ENCODE measurements at regions not wholly inside any gene's neighbourhood (a gene's known extent, or its start where the extent isn't known, plus 50 kb on each side); places are given as distances from the start of the nearest gene placed in this dataset.

DNA sequence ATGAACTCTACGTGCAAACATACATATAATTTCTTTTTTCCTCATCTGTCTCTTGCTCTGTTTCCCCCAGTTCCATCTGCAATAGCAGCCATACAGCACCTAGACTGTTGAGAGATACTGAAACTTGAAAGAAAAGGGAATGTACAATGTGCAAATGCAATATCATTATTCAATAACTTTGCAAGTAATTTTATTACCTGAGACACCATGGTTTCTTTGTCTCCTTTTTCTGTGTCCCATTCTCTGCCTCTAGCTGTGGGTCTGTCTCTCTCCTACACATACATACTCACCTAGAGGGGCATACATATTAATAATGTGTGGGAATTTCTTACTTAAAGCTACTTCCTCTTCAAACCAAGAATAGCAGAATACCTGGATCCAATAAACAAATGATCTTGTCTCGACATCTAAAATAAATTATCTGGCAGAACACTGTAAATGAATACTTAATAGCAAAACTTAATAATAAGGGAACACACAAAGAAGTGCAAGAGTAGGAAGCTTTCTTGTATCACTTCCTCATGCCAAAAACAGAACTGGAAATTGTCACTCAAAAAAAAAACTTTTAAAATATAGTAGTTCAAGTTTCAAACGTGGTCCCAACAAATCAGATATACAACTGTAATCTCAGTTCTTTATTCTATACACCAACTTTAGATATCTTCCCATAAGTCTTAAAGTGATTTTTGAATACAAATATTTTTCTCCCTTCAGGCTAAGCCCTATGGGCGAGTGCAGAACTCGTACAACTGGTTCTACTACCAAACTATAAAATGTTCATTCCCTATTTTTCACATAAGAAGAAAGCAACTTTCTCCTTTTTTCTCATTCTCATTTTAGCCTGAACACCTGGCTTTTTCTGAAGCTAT is 194.6 kb downstream of the NRIP1 start:
- no peak for DNase-seq

- no peak for DNase-seq
Measured at GRCh38 chr21:14866859-14867765, 197.7 kb downstream of the NRIP1 start.

DNA sequence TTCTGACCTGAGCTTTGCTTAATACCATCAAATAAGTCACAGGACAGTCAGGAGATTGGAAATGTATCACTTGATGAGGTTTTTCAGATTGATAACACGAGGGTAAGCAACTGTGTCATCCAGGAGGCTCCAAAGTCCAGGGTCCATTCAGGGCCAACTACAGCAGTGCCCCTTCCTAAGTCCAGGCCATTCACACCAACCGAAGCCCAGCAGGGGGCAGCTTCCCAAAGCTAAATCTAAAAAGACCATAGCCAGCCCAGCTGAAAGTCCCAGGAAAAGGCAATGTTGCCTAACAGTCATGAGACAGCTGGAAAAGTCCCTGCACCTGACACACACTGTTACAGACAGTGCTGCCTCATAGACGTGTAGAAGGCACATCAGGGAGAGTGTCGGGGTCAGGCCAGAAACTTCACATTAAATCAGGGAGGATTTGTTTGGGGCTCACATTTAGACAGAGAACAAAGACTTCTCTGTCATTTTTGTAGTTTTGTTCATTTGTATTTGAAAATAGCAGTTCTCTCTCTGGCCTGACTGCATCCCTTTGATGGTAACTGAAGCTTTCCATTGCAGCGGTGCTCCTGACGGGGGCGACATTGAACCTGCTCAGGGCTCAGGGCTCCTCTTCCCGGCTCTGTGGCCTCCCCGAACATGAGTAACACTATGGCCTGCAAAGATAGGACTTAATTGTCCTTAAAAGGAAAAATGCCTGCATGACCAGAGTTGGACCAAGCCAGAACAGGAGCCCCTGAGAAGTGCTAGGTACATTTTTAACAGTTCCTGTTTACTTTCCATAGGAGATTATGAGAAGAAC is 200.4 kb downstream of the NRIP1 start:
- peak; percentile 66 for DNase-seq

- peak; percentile 52 for DNase-seq
Measured at GRCh38 chr21:14863745-14864210, 201.0 kb downstream of the NRIP1 start.

DNA sequence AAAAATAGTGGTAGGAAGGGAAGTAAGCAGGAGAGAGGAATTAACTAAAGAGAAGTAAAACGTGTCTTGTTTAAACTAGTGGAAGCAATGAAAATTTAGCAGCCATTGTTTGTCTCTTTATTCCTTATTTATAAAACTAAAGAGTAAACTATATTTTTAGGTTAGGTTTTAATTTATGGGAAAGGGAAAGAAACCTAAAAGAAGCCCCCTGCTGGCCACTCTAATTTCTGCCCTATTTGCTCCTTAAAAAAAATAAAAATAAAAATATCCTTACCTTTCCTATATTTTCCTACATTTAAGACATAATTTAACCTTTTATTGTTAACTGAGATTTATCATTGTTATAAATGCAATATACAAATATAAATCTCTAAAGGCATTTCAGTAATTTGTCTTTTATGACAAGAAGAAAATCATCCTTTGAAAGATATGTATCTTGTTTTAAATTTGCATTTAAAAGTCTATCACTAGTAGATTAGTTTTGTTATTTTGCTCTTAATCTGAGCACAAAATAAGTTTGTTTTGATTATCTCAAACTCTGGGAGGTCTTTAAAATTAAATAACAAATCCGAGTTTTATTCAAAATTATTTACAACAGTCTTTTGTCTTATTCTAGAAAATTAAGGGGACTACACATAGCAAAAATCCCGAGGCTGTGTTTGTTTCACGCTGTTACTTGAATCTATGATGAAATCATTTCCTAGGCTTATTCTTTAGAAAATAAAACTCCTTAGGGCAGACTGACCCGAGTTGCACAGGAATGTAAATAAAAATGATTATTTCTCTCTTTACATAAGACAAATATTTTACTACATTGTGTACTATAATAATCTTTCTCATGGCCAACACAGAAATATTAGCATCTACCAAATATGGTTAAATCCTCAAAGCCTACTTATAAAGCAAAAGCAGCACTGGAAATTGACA is 201.7 kb downstream of the NRIP1 start:
- DNase-seq = peak; percentile 61

DNA sequence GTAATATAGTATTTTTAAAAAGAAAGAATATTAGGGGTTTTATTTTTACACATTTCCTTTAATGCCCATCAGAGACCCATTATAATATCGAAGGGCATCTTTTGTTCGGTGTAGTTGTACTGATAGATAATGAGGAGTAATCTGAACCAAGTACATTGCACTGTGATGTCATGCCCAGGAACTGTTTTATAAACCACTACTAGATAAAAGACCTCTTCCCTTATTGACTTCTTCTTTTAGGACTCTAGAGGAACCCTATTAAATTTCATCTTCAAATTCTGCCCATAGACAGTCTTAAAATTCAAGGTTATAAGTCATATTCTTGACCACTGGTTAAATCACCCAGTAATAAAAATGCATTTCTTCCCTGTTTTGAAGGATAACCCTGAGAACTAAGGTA is 206.5 kb downstream of the NRIP1 start:
- peak; percentile 65 for DNase-seq

DNA sequence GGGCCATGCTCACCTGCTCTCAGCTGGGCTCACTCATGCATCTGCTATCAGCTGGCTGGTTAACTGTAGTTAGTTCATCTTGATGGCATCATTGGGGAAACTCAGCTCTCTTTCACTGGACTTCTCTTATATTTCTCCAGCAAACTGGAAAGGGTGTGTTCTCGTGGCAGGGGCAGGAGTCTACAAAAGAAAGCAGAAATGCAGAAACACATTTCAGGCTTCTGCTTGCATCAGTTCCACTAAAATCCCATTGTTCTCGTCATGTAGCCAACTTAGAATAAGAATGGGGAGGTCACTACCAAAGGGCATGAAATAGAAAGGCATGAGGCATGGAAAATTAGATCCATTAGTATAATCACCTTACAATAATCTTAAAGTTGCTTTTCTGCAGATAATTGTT is 207.3 kb downstream of the NRIP1 start:
- DNase-seq = no peak

DNA sequence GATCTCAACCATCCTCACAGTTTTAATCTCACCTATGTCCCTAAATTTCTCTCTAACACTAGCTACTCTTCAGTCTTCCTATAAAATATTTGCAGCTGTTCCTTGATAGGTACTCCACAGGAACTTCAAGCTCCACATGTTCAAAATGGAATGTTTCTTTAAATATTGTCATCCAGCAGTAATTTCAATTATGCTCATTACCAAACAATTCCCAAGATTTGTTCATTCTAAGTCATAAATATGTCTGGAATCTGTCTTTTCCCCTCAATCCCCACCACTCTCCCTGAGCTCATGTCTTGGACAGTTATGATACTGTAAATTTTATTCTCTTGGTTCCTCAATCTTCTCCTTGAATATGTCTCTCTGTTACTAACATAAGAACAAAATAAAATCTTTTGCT is 214.4 kb downstream of the NRIP1 start:
- DNase-seq = no peak

DNA sequence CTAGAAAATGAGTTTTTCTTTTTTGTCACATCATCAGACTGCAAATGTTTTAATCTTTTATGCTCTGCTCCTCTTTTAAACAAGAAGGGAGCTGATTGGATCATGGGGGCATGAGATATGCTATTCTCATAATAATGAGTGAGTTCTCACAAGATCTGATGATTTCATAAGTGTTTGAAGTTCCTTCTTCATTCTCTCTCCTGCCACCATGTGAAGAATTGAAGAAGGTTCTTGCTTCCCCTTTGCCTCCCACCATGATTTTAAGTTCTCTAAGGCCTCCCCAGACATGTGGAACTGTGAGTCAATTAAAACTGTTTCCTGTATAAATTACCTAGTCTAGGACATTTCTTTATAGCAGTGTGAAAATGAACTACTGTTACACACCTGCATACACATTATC is 218.2 kb downstream of the NRIP1 start:
- no peak for DNase-seq

DNA sequence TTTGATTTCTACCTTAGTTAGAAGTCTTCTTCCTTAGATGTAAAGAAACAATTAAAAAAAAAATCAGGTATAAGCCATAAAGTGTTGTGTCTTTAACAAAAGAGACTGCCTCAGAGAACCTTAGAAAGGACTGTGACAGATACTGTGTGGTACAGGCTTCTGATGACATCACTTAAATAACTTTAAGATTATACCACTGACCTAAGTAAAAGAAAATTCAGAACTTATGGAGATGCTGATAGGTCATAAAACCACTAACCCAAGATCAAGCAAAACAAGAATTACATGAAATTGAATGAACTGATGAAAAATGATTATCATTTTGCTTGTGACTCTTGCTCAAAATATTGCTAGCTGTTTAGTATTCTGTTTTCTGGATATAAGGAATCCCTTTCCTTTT is 220.8 kb downstream of the NRIP1 start:
- no peak for DNase-seq

GRCh38 chr21:14842601-14843000 is 222.2 kb downstream of the NRIP1 start:
- DNase-seq = no peak

DNA sequence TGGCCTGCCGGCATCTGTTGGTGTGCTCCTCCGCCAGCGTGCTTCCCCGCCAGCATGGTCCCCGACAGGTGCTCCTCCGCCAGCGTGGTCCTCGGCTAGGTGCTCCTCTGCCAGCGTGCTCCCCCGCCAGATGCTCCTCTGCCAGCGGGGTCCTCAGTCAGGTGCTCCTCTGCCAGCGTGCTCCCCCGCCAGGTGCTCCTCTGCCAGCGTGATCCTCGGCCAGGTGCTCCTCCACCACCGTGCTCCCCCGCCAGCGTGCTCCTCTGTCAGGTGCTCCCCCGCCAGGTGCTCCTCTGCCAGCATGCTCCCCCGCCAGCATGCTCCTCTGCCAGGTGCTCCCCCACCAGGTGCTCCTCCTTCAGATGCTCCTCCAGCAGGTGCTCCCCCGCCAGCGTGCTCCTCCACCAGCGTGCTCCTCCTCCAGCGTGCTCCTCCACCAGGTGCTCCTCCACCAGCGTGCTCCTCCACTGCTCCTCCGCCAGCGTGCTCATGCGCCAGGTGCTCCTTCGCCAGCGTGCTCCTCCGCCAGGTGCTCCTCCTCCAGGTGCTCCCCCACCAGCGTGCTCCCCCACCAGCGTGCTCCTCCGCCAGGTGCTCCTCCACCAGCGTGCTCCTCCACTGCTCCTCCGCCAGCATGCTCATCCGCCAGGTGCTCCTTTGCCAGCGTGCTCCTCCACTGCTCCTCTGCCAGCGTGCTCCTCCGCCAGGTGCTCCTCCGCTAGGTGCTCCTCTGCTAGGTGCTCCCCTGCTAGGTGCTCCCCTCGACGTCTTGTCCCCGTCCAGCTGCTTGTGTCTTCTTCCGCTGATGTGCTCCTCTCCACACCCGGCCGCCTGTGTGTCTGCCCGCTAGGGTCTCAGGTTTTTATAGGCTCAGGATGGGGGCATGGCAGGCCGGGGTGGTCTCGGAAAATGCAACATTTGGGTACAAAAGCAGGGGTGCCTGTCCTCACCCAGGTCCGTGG is 223.0 kb downstream of the NRIP1 start:
- no peak for DNase-seq

DNA sequence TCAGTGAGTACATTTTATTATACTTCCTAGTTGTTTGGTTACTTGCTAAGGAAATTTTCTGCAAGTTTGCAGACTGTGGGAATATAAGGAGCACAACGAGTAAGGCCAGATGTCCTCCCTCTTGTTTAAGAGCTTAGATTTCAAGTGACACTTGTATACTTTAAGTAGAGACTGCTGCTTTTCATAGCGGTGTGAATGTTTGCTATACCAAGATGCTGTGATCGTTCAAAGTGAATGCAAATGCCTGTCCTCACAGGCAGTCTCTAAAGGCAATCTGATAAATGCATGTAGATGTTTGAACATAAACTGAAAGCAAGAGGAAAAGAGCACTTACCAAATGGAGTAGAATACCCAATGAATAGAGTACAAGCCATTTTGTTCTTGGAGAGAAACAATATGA is 226.4 kb downstream of the NRIP1 start:
- DNase-seq = peak; percentile 21

DNA sequence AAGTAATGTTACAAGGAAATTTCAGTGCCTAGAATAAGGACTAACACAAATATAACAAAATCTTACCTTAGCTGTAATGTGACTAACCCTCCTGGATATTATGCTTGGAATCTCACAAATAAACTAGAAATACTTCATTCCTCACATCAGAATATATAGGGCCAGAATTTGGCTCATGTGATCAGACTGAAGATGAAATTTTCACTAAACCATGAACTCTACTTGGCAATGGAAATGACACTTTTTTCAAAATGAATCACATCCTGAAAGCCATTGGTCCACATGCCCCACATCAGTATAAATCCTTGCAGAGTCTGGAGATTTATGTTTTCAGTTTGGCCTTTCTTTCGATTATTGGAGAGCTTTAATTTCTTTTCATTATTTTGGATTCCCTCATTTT is 227.8 kb downstream of the NRIP1 start:
- DNase-seq = no peak

DNA sequence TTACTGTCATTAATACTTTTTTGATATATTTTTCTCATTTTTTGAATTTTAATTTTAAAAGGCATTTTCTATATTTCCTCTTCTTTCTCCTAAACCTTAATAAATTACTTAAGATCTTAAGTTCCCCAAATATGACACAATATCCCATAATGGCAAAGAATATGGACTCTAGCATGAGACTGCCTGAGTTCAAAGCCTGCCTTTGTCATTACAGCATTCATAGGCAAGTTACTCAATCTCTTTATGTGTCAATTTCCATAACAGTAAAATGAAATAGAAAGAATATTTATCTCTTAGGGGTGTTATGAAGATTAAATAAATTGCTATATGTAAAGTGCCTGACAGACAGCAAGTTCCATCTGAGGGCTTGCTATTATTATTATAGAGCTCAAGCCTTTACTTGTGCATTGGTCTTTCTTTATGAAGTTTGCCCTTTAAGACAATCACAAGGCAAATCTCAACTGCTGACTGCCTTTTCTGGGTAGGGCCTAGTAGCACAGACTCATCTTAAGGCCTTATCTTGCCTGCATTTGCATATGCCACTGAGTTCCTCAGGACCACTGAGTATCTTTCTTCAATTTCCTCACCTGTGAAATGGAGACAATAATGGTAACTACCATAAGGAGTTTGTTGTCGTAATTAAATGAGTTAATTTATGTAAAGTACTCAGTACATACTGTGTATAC is 231.0 kb downstream of the NRIP1 start:
- peak; percentile 18 for DNase-seq

- DNase-seq = no peak
Measured at GRCh38 chr21:14833241-14833640, 231.6 kb downstream of the NRIP1 start.

- no peak for DNase-seq
Measured at GRCh38 chr21:14830307-14830706, 234.5 kb downstream of the NRIP1 start.

DNA sequence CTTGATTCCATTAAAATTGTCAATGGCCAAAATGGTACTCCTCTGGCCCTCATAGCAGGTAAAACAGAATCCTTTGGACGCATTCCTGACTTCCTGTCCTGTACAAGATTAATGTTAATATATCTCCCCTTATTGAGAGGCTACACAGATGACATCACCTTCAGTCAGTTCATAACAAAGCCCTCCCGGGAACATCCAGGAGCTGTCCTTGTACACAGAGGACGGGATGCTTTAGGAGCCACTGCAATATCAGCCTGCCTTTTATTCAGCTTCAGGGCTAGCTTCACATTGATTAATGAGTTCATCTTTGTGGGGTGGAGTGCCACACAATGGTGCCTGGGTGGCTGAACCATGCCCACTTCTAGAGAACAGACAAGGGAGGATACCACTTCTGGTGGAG is 235.1 kb downstream of the NRIP1 start:
- DNase-seq = no peak

- DNase-seq = no peak
Measured at GRCh38 chr21:14827468-14827867, 237.3 kb downstream of the NRIP1 start.

GRCh38 chr21:14826630-14827029 is 238.2 kb downstream of the NRIP1 start:
- no peak for DNase-seq
